ENCODE measurements at regions not wholly inside any gene's neighbourhood (a gene's known extent, or its start where the extent isn't known, plus 50 kb on each side); places are given as distances from the start of the nearest gene placed in this dataset.

GRCh38 chr2:146997488-146997887 is 847.3 kb upstream of the ACVR2A start:
- H3K4me3 ChIP-seq (ENCODE audit: low read depth, low read length): no peak overlapping the region
- no peak for TF ChIP-seq CTCF (IDR thresholded peaks at IDR 0.05; ENCODE audit: low read depth, low read length, missing control alignments)
- no peak overlapping the region for H3K27ac ChIP-seq
- DNase-seq: no peak
- no peaks in the 10 kb centered on the region for H3K27me3 ChIP-seq (replicated peaks)
- no peaks in the 10 kb centered on the region for H3K36me3 ChIP-seq (replicated peaks)
- in situ Hi-C loops (cut with HindIII; ENCODE audit: low pct_ligation_motif_present, low sequenced_read_pairs): no loop called here

GRCh38 chr2:146994246-146994645 is 850.6 kb upstream of the ACVR2A start:
- Histone ChIP-seq H3K4me3 (ENCODE audit: low read depth, low read length) (no peak overlapping the region), H3K27me3 (replicated peaks) (no peaks in the 10 kb centered on the region), H3K36me3 (replicated peaks) (no peaks in the 10 kb centered on the region), H3K27ac (no peak overlapping the region)
- in situ Hi-C loops (cut with HindIII; ENCODE audit: low pct_ligation_motif_present, low sequenced_read_pairs): no loop called here
- no peak for TF ChIP-seq CTCF (IDR thresholded peaks at IDR 0.05; ENCODE audit: low read depth, low read length, missing control alignments)
- no peak for DNase-seq

DNA sequence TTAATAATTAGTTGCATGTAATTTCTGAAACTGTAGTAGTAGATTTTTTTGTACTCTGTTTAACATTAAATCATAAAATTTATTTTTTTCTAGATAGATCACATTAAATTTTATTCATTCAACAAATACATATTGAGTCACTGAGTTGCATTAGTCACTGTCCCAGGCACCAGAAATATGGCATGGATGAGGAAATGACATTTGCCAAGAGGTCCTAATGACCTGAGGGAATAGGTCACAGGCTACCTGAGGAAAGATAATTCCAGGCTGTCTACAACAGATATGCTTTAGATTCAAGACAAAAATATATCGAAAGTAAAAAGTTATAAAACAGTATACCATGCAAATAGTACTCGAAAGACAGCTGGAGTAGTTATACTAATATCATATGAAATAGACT is 852.4 kb upstream of the ACVR2A start:
- H3K36me3 ChIP-seq (replicated peaks): no peaks in the 10 kb centered on the region
- in situ Hi-C loops (cut with HindIII; ENCODE audit: low pct_ligation_motif_present, low sequenced_read_pairs): no loop called here
- H3K27ac ChIP-seq: no peak overlapping the region
- no peak for DNase-seq
- H3K27me3 ChIP-seq (replicated peaks): no peaks in the 10 kb centered on the region
- no peak overlapping the region for H3K4me3 ChIP-seq (ENCODE audit: low read depth, low read length)
- TF ChIP-seq CTCF (IDR thresholded peaks at IDR 0.05; ENCODE audit: low read depth, low read length, missing control alignments): no peak

DNA sequence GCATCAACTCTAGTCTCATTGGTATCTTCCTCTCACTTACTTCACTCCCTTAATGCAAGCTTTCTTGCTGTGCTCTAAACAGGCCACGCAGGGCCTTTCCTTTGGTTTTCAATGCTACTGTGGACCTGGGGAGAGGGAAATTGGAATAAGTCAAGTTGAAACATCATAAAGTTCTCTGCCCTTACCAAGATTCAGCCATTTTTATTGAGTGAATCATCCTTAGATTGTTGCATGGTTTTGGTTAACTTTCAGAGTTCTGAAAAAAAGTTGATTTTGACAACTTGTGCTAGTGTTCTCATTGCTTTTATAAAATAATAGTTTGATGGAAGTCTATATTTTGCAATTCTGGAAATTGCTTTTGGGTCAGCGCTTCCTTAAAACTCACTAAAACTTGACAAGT is 852.8 kb upstream of the ACVR2A start:
- Histone ChIP-seq H3K27ac (no peak overlapping the region), H3K4me3 (ENCODE audit: low read depth, low read length) (no peak overlapping the region), H3K27me3 (replicated peaks) (no peaks in the 10 kb centered on the region), H3K36me3 (replicated peaks) (no peaks in the 10 kb centered on the region)
- in situ Hi-C loops (cut with HindIII; ENCODE audit: low pct_ligation_motif_present, low sequenced_read_pairs): no loop called here
- TF ChIP-seq CTCF (IDR thresholded peaks at IDR 0.05; ENCODE audit: low read depth, low read length, missing control alignments): no peak
- no peak for DNase-seq

GRCh38 chr2:146990311-146991054 is 854.3 kb upstream of the ACVR2A start:
- in situ Hi-C loops (cut with HindIII; ENCODE audit: low pct_ligation_motif_present, low sequenced_read_pairs): no loop called here
- H3K27ac ChIP-seq: peak overlapping the region; percentile 65
- no peak for TF ChIP-seq CTCF (IDR thresholded peaks at IDR 0.05; ENCODE audit: low read depth, low read length, missing control alignments)

GRCh38 chr2:146989741-146990140 is 855.1 kb upstream of the ACVR2A start:
- Histone ChIP-seq H3K36me3 (replicated peaks) (no peaks in the 10 kb centered on the region), H3K4me3 (ENCODE audit: low read depth, low read length) (no peak overlapping the region), H3K27ac (peak overlapping the region; percentile 65), H3K27me3 (replicated peaks) (no peaks in the 10 kb centered on the region)
- no peak for TF ChIP-seq CTCF (IDR thresholded peaks at IDR 0.05; ENCODE audit: low read depth, low read length, missing control alignments)
- no peak for DNase-seq
- in situ Hi-C loops (cut with HindIII; ENCODE audit: low pct_ligation_motif_present, low sequenced_read_pairs): no loop called here

More at GRCh38 chr2:146990311-146991054, 854.3 kb upstream of the ACVR2A start:
- H3K36me3 ChIP-seq (replicated peaks): no peaks in the 10 kb centered on the region
- no peaks in the 10 kb centered on the region for H3K27me3 ChIP-seq (replicated peaks)
- H3K4me3 ChIP-seq (ENCODE audit: low read depth, low read length): no peak overlapping the region
- no peak for DNase-seq
